T47D (cell line): ENCODE measurements at regions not wholly inside any gene's neighbourhood (a gene's known extent, or its start where the extent isn't known, plus 50 kb on each side); places are given as distances from the start of the nearest gene placed in this dataset.
"Not testable (repeated sequence)": the region's sequence is repeated elsewhere in the genome, so short reads cannot be mapped to it uniquely, and the experiment has no call there.

Experiments used
- DNase-seq, 2 experiments: peaks; one replicate each; pipeline versions ENCODE4 v3.0.0 to v3.0.0-alpha.2; 2011 to 2012; ENCODE audit warnings: low read depth in 1 of 2, low spot score in 1 of 2
- JUND ChIP-seq: IDR thresholded peaks from 2 replicates; pipeline ENCODE4 v1.6.1; 2012; ENCODE audit warnings: low read depth
- in situ Hi-C: cut with HindIII; loops from 2 replicates; pipeline ENCODE4 v1.10.0; 2016; ENCODE audit warnings: low sequenced_read_pairs, low pct_unique_long_range_greater_than_20kb

GRCh38 chr3:137820366-137820765, 56.3 kb downstream of the SOX14 start:
- TF ChIP-seq JUND: no peak
- DNase-seq: no peak

GRCh38 chr3:137835096-137835495, 71.0 kb downstream of the SOX14 start:
- in situ Hi-C loops: no loop called here
- DNase-seq: no peak
- no peak for TF ChIP-seq JUND

More at GRCh38 chr3:137820366-137820765, 56.3 kb downstream of the SOX14 start:
- in situ Hi-C loops: no loop called here

- TF ChIP-seq JUND: no peak
- DNase-seq: no peak
- in situ Hi-C loops: no loop called here
Measured at GRCh38 chr3:137845194-137845593, 81.1 kb downstream of the SOX14 start.

- in situ Hi-C loops: no loop called here
- no peak for DNase-seq
- no peak for TF ChIP-seq JUND
Measured at GRCh38 chr3:137845666-137846065, 81.6 kb downstream of the SOX14 start.

- no peak for TF ChIP-seq JUND
- in situ Hi-C loops: no loop called here
- DNase-seq: no peak
Measured at GRCh38 chr3:137852391-137852830, 88.3 kb downstream of the SOX14 start.

- in situ Hi-C loops: no loop called here
- no peak for TF ChIP-seq JUND
- DNase-seq: no peak
Measured at GRCh38 chr3:137854533-137855261, 90.6 kb downstream of the SOX14 start.

- no peak for DNase-seq
- no peak for TF ChIP-seq JUND
- in situ Hi-C loops: no loop called here
Measured at GRCh38 chr3:137866001-137866400, 101.9 kb downstream of the SOX14 start.

- DNase-seq: no peak
- in situ Hi-C loops: no loop called here
- no peak for TF ChIP-seq JUND
Measured at GRCh38 chr3:137866933-137867332, 102.8 kb downstream of the SOX14 start.

- in situ Hi-C loops: no loop called here
- no peak for TF ChIP-seq JUND
- no peak for DNase-seq
Measured at GRCh38 chr3:137867611-137868010, 103.5 kb downstream of the SOX14 start.

GRCh38 chr3:137869022-137869421, 104.9 kb downstream of the SOX14 start:
- in situ Hi-C loops: no loop called here
- TF ChIP-seq JUND: no peak
- DNase-seq: no peak

GRCh38 chr3:137872589-137872988, 108.5 kb downstream of the SOX14 start:
- DNase-seq, in situ Hi-C loops: not testable (repeated sequence)

- DNase-seq, in situ Hi-C loops: not testable (repeated sequence)
Measured at GRCh38 chr3:137896842-137897241, 113.1 kb upstream of the CLDN18 start.

- no peak for DNase-seq
- TF ChIP-seq JUND: no peak
- in situ Hi-C loops: no loop called here
Measured at GRCh38 chr3:137906985-137907649, 102.8 kb upstream of the CLDN18 start.
